H1 (cell line): ENCODE measurements at regions not wholly inside any gene's neighbourhood (a gene's known extent, or its start where the extent isn't known, plus 50 kb on each side); places are given as distances from the start of the nearest gene placed in this dataset.

Source experiments
- CTCF ChIA-PET: fragments of 300-600 bp; sonication (Branson Sonifier 250); formaldehyde crosslinking; loops from one replicate; lab custom pipeline; 2021; ENCODE audit not compliant: partially characterized antibody; lab: Charles Lee
- POLR2A ChIA-PET: fragments of 300-600 bp; sonication (Branson Sonifier 250); formaldehyde crosslinking; loops from one replicate; lab custom pipeline; 2021; ENCODE audit warnings: inconsistent platforms; ENCODE audit not compliant: partially characterized antibody; lab: Charles Lee
- DNase-seq, 2 experiments: peaks; one replicate each; pipeline versions ENCODE4 v3.0.0 to v3.0.0-alpha.2; 2010 to 2022; ENCODE audit warnings: low spot score in 2 of 2, low read depth in 1 of 2, mixed read lengths in 1 of 2
- FAIRE-seq: peaks from 2 replicates; lab custom pipeline; 2011; peaks lifted over from hg19 to GRCh38; lab: Jason Lieb, UNC
- H2AFZ ChIP-seq: 2 replicates; pipeline ENCODE4 v1.8.1; 2012; ENCODE audit warnings: low read length, inconsistent platforms
- H2AK5ac ChIP-seq: 2 replicates; pipeline ENCODE4 v1.6.1; 2013; ENCODE audit warnings: low read depth, low read length
- H2BK120ac ChIP-seq: replicated peaks from 2 replicates; pipeline ENCODE3; 2013; ENCODE audit warnings: low read depth, low read length, inconsistent platforms
- H2BK12ac ChIP-seq: 2 replicates; pipeline ENCODE4 v1.6.1; 2013; ENCODE audit warnings: low read depth, low read length
- H2BK15ac ChIP-seq: 2 replicates; pipeline ENCODE4 v1.6.1; 2013; ENCODE audit warnings: low read length
- H2BK20ac ChIP-seq: 2 replicates; pipeline ENCODE4 v1.6.1; 2013; ENCODE audit warnings: low read length
- H2BK5ac ChIP-seq: 2 replicates; pipeline ENCODE4 v1.6.1; 2013; ENCODE audit warnings: low read depth, low read length
- H3K14ac ChIP-seq: 2 replicates; pipeline ENCODE4 v1.6.1; 2013; ENCODE audit warnings: inconsistent platforms; ENCODE audit not compliant: insufficient read length
- H3K18ac ChIP-seq: 2 replicates; pipeline ENCODE4 v1.6.1; 2013; ENCODE audit warnings: low read length; ENCODE audit errors: extremely low read depth
- H3K23ac ChIP-seq: 2 replicates; pipeline ENCODE4 v1.6.1; 2013; ENCODE audit warnings: inconsistent platforms; ENCODE audit not compliant: insufficient read length
- H3K23me2 ChIP-seq: 2 replicates; pipeline ENCODE4 v1.6.1; 2013; ENCODE audit warnings: low read depth, low read length
- H3K27ac ChIP-seq: 2 replicates; pipeline ENCODE4 v1.6.1; 2011; ENCODE audit warnings: low read depth, low read length, inconsistent platforms
- H3K27me3 ChIP-seq, 4 experiments: replicated peaks in 1 of 4; 1 replicate in 1 of 4; 2 replicates in 3 of 4; pipeline versions ENCODE4 v1.6.1 to v1.8.1; 2011 to 2013; ENCODE audit warnings: low read length in 3 of 4, mild to moderate bottlenecking in 3 of 4, inconsistent platforms in 2 of 4, mixed read lengths in 2 of 4, moderate library complexity in 1 of 4; ENCODE audit not compliant: control insufficient read depth in 3 of 4, insufficient read depth in 3 of 4; ENCODE audit errors: extremely low read depth in 1 of 4
- H3K36me3 ChIP-seq, 4 experiments: 2 replicates each; pipeline versions ENCODE4 v1.6.1 to v1.8.1; 2011 to 2013; ENCODE audit warnings: mild to moderate bottlenecking in 4 of 4, low read length in 3 of 4, moderate library complexity in 2 of 4, control low read depth in 1 of 4, inconsistent platforms in 1 of 4; ENCODE audit not compliant: insufficient read depth in 4 of 4, control insufficient read depth in 2 of 4
- H3K4ac ChIP-seq: replicated peaks from 2 replicates; pipeline ENCODE3; 2013; ENCODE audit warnings: low read length, low read depth, mixed read lengths, inconsistent platforms; ENCODE audit not compliant: insufficient read length
- H3K4me1 ChIP-seq, 4 experiments: replicated peaks in 1 of 4; 1 replicate in 1 of 4; 2 replicates in 3 of 4; pipeline versions ENCODE4 v1.6.1 to v1.8.1; 2011 to 2013; ENCODE audit warnings: low read length in 3 of 4, inconsistent platforms in 2 of 4, mixed read lengths in 1 of 4; ENCODE audit not compliant: insufficient read depth in 4 of 4, control insufficient read depth in 3 of 4
- H3K4me2 ChIP-seq, 2 experiments: 2 replicates each; pipeline versions ENCODE4 v1.6.1 to v1.8.1; 2011 to 2013; ENCODE audit warnings: low read depth in 2 of 2, low read length in 2 of 2, control low read depth in 1 of 2, inconsistent platforms in 1 of 2, mild to moderate bottlenecking in 1 of 2; ENCODE audit not compliant: insufficient read depth in 1 of 2
- H3K4me3 ChIP-seq, 4 experiments: fragments of 200-600, 300-600 bp in 1 of 4; sonication (generic), shearing (Covaris generic), sonication (Bioruptor Twin) in 1 of 4; 2 replicates each; pipeline versions ENCODE4 v1.5.1 to v1.8.1; 2011 to 2016; ENCODE audit warnings: low read length in 4 of 4, low read depth in 3 of 4, control low read depth in 2 of 4, inconsistent platforms in 2 of 4, mild to moderate bottlenecking in 2 of 4, mixed read lengths in 1 of 4, moderate library complexity in 1 of 4; ENCODE audit not compliant: insufficient read depth in 2 of 4; ENCODE audit errors: extremely low read depth in 1 of 4
- H3K56ac ChIP-seq: replicated peaks from 2 replicates; pipeline ENCODE3; 2013; ENCODE audit warnings: low read depth, mild to moderate bottlenecking, mixed read lengths, low read length, inconsistent platforms; ENCODE audit not compliant: insufficient read length
- H3K79me1 ChIP-seq: 2 replicates; pipeline ENCODE4 v1.6.1; 2013; ENCODE audit warnings: low read depth, low read length, control low read depth
- H3K79me2 ChIP-seq, 2 experiments: 2 replicates each; pipeline versions ENCODE4 v1.6.1 to v1.8.1; 2012 to 2013; ENCODE audit warnings: low read length in 2 of 2, mild to moderate bottlenecking in 2 of 2, inconsistent platforms in 1 of 2; ENCODE audit not compliant: insufficient read depth in 2 of 2, control insufficient read depth in 1 of 2
- H3K9ac ChIP-seq, 4 experiments: replicated peaks in 1 of 4; 1 replicate in 1 of 4; 2 replicates in 3 of 4; pipeline versions ENCODE4 v1.6.1 to v1.8.1; 2011 to 2013; ENCODE audit warnings: low read depth in 3 of 4, low read length in 3 of 4, control low read depth in 2 of 4, mild to moderate bottlenecking in 2 of 4, moderate library complexity in 2 of 4, inconsistent platforms in 1 of 4; ENCODE audit errors: extremely low read depth in 1 of 4
- H3K9me3 ChIP-seq, 2 experiments: 2 replicates each; pipeline versions ENCODE4 v1.6.1 to v1.8.1; 2012 to 2013; ENCODE audit warnings: mild to moderate bottlenecking in 2 of 2, moderate library complexity in 2 of 2, control low read depth in 1 of 2, inconsistent platforms in 1 of 2, low read depth in 1 of 2, low read length in 1 of 2, mixed read lengths in 1 of 2; ENCODE audit not compliant: insufficient read depth in 2 of 2
- H4K20me1 ChIP-seq, 2 experiments: replicated peaks in 1 of 2; 2 replicates each; pipeline versions ENCODE3 to v1.8.1; 2011 to 2013; ENCODE audit warnings: inconsistent platforms in 2 of 2, low read length in 2 of 2, mild to moderate bottlenecking in 1 of 2; ENCODE audit not compliant: insufficient read depth in 2 of 2, control insufficient read depth in 1 of 2
- H4K5ac ChIP-seq: 2 replicates; pipeline ENCODE4 v1.6.1; 2013; ENCODE audit warnings: low read length, low read depth, mixed read lengths, inconsistent platforms; ENCODE audit not compliant: insufficient read length
- H4K8ac ChIP-seq: 2 replicates; pipeline ENCODE4 v1.8.0; 2013; ENCODE audit warnings: mild to moderate bottlenecking, moderate library complexity, low read length, inconsistent platforms; ENCODE audit not compliant: insufficient read depth; ENCODE audit errors: extremely low read depth
- H4K91ac ChIP-seq: replicated peaks from 2 replicates; pipeline ENCODE3; 2013; ENCODE audit warnings: low read length, mixed read lengths, inconsistent platforms; ENCODE audit not compliant: insufficient read length
- ASH2L ChIP-seq: fragments of 200-600, 300-600 bp; sonication (generic); IDR thresholded peaks from one replicate; pipeline ENCODE4 v1.7.1; 2017; ENCODE audit warnings: low read length
- CREB1 ChIP-seq: IDR thresholded peaks from 2 replicates; pipeline ENCODE4 v1.6.1; 2012; ENCODE audit warnings: inconsistent platforms
- CTBP2 ChIP-seq: IDR thresholded peaks from 2 replicates; pipeline ENCODE4 v1.7.0; 2011; ENCODE audit warnings: borderline replicate concordance, mild to moderate bottlenecking, moderate library complexity, mixed read lengths, low read length; ENCODE audit not compliant: insufficient read depth, insufficient read length
- GTF2F1 ChIP-seq: IDR thresholded peaks from 2 replicates; pipeline ENCODE4 v1.6.1; 2012; ENCODE audit warnings: low read depth, low read length, improper control_type of control experiment, borderline replicate concordance
- HDAC2 ChIP-seq, 2 experiments: fragments of 300-600 bp in 1 of 2; sonication (generic) in 1 of 2; IDR thresholded peaks; 2 replicates each; pipeline ENCODE4 v1.6.1; 2011 to 2012; ENCODE audit warnings: low read depth in 2 of 2, low read length in 2 of 2, mild to moderate bottlenecking in 2 of 2, moderate library complexity in 2 of 2, borderline replicate concordance in 1 of 2, inconsistent platforms in 1 of 2
- JUND ChIP-seq: IDR thresholded peaks from 2 replicates; pipeline ENCODE4 v1.6.1; 2011; ENCODE audit warnings: mild to moderate bottlenecking, improper control_type of control experiment, low read length
- KDM4A ChIP-seq: IDR thresholded peaks from one replicate; pipeline ENCODE4 v1.7.1; 2012; ENCODE audit warnings: low read depth, mild to moderate bottlenecking, moderate library complexity, low read length, inconsistent platforms; ENCODE audit not compliant: severe bottlenecking
- POLR2A ChIP-seq, 2 experiments: IDR thresholded peaks; 1 replicate in 1 of 2; 2 replicates in 1 of 2; pipeline ENCODE4 v1.6.1; 2011; ENCODE audit warnings: low read depth in 2 of 2, low read length in 2 of 2, mild to moderate bottlenecking in 2 of 2; ENCODE audit errors: control extremely low read depth in 1 of 2
- SAP30 ChIP-seq: fragments of 300-600 bp; sonication (generic); IDR thresholded peaks from 2 replicates; pipeline ENCODE4 v1.7.1; 2012; ENCODE audit warnings: low read length, moderate library complexity, mild to moderate bottlenecking, inconsistent platforms; ENCODE audit not compliant: insufficient read depth, insufficient replicate concordance
- TAF7 ChIP-seq: optimal IDR thresholded peaks from 2 replicates; pipeline ENCODE3; 2011; ENCODE audit warnings: low read depth, mild to moderate bottlenecking, inconsistent platforms, low read length, moderate library complexity, borderline replicate concordance
- YY1 ChIP-seq: IDR thresholded peaks from 2 replicates; pipeline ENCODE4 v1.6.1; 2011; ENCODE audit warnings: low read depth, mild to moderate bottlenecking, low read length
- WGBS, 2 experiments: shearing (Covaris generic) in 1 of 2; methylation state at CpG; one replicate each; pipeline versions ENCODE4 v1.1.6 to v1.1.7; 2013 to 2015; ENCODE audit warnings: low lambda C conversion rate in 2 of 2, mixed read lengths in 2 of 2, inconsistent platforms in 1 of 2, low coverage in 1 of 2, missing lambda C conversion rate in 1 of 2; ENCODE audit not compliant: insufficient replicate concordance in 2 of 2, insufficient coverage in 1 of 2, insufficient read length in 1 of 2; ENCODE audit errors: extremely low coverage in 1 of 2, missing lambda C conversion rate in 1 of 2; 5-methylcytosine and 5-hydroxymethylcytosine counted together
- TF ChIP-seq, protein P1 (sequence below): IDR thresholded peaks from 2 replicates; pipeline ENCODE4 v1.6.1; 2012; ENCODE audit warnings: low read length, inconsistent platforms
- TF ChIP-seq, protein P2 (sequence below): IDR thresholded peaks from 2 replicates; pipeline ENCODE4 v1.6.1; 2012; ENCODE audit warnings: inconsistent platforms

DNA sequence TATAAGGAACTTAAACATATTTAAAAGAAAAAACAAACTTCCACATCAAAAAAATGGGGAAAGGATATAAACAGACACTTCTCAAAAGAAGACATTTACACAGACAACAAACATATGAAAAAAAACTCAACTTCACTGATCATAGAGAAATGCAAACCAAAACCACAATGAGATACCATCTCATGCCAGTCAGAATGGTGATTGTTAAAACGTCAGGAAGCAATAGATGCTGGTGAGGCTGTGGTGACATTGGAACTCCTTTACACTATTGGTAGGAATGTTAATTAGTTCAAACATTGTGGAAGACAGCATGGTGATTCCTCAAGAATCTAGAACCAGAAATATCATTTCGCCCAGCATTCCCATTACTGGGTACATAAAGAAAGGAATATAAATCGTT, 228.5 kb upstream of the KDM5D start:
- no peak overlapping the region for H2BK20ac ChIP-seq
- H4K20me1 ChIP-seq: no peaks in the 10 kb centered on the region
- 70% methylated on average over 3 of the region's 3 CpGs; no CpG with 5 or more reads in 1 of the 2 experiments for WGBS, 2 experiments
- no peak overlapping the region for H2AFZ ChIP-seq
- no peaks in the 10 kb centered on the region for H3K23me2 ChIP-seq
- H3K9ac ChIP-seq: no peak overlapping the region
- H3K4ac ChIP-seq: no peak overlapping the region
- H3K4me3 ChIP-seq: no peak overlapping the region
- H2BK5ac ChIP-seq: no peak overlapping the region
- no peaks in the 10 kb centered on the region for H3K79me1 ChIP-seq
- H3K27ac ChIP-seq: no peak overlapping the region
- no peak overlapping the region for H2AK5ac ChIP-seq
- no peak overlapping the region for H2BK12ac ChIP-seq
- H3K36me3 ChIP-seq: no peaks in the 10 kb centered on the region
- no peak overlapping the region for H3K23ac ChIP-seq
- no peak overlapping the region for H4K8ac ChIP-seq
- no peak overlapping the region for H3K56ac ChIP-seq
- no peak overlapping the region for H3K14ac ChIP-seq
- H2BK15ac ChIP-seq: no peak overlapping the region
- DNase-seq (no peak), FAIRE-seq (no peak)
- no peak overlapping the region for H4K91ac ChIP-seq
- no peaks in the 10 kb centered on the region for H3K79me2 ChIP-seq
- H3K18ac ChIP-seq: no peak overlapping the region
- no peak overlapping the region for H2BK120ac ChIP-seq
- CTCF ChIA-PET: no interaction called here
- POLR2A ChIA-PET: no interaction called here
- H3K27me3 ChIP-seq: no peaks in the 10 kb centered on the region
- H3K4me1 ChIP-seq: no peaks in the 10 kb centered on the region
- H3K4me2 ChIP-seq: no peak overlapping the region
- no peak overlapping the region for H4K5ac ChIP-seq
- H3K9me3 ChIP-seq: peaks cover 9 to 29% of the 10 kb centered on the region in 2 experiments; a peak in 2 of 4 replicates
- TF ChIP-seq KDM4A: no peak
- TF ChIP-seq, protein P1, sequence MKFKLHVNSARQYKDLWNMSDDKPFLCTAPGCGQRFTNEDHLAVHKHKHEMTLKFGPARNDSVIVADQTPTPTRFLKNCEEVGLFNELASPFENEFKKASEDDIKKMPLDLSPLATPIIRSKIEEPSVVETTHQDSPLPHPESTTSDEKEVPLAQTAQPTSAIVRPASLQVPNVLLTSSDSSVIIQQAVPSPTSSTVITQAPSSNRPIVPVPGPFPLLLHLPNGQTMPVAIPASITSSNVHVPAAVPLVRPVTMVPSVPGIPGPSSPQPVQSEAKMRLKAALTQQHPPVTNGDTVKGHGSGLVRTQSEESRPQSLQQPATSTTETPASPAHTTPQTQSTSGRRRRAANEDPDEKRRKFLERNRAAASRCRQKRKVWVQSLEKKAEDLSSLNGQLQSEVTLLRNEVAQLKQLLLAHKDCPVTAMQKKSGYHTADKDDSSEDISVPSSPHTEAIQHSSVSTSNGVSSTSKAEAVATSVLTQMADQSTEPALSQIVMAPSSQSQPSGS: no peak
- TF ChIP-seq YY1: no peak
- no peak for TF ChIP-seq ASH2L
- TF ChIP-seq JUND: no peak
- TF ChIP-seq CTBP2: no peak
- TF ChIP-seq GTF2F1: no peak
- no peak for TF ChIP-seq SAP30
- TF ChIP-seq POLR2A (IDR thresholded peaks at IDR 0.05; ENCODE audit: control extremely low read depth in 1 of 2, low read depth in 2 of 2, low read length in 2 of 2): no peak
- TF ChIP-seq TAF7: no peak
- TF ChIP-seq, protein P2, sequence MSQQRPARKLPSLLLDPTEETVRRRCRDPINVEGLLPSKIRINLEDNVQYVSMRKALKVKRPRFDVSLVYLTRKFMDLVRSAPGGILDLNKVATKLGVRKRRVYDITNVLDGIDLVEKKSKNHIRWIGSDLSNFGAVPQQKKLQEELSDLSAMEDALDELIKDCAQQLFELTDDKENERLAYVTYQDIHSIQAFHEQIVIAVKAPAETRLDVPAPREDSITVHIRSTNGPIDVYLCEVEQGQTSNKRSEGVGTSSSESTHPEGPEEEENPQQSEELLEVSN: no peak
- TF ChIP-seq CREB1: no peak
- TF ChIP-seq HDAC2 (IDR thresholded peaks at IDR 0.05; ENCODE audit: borderline replicate concordance in 1 of 2, low read depth in 2 of 2, low read length in 2 of 2): no peak
